TTC549 (cell line): ENCODE measurements at regions not wholly inside any gene's neighbourhood (a gene's known extent, or its start where the extent isn't known, plus 50 kb on each side); places are given as distances from the start of the nearest gene placed in this dataset.

Experiments
- FAIRE-seq: peaks from 2 replicates; lab custom pipeline; 2012; peaks lifted over from hg19 to GRCh38; lab: Jason Lieb, UNC

GRCh38 chr10:131692176-131692575, 208.6 kb upstream of the PPP2R2D start:
- FAIRE-seq, result no peak

- no peak for FAIRE-seq
Measured at GRCh38 chr10:131692686-131693334, 208.0 kb upstream of the PPP2R2D start.

GRCh38 chr10:131693766-131694165, 207.0 kb upstream of the PPP2R2D start:
- no peak for FAIRE-seq

DNA sequence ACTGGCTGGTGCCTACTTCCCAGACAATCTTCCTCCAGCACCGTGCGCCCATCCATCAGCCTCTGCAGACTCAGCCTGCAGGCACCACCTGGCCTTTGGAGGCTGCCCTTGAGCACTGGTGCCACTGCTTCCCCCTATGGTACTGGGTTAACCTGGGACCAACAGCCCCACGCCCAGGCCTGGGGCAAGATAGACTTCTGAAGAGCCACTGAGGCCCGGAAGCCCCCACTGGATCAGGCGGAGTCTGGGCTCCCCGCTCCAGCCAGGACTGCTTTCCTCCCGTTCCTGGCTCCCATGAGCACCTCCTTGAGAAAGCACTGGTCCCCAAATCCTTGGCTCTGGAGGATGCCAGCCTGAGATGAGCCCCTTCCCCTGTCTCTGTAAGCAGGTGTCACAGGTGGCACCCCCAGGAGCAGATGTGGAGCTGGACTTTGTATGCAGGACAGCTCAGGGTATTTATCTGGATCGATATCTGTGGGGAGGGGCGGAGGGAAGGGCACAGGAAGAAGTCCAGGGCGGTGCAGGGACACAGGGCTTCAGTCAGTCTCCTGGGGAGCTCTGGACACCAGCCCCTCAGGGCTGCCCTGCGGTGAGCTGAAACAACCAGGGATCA, 206.5 kb upstream of the PPP2R2D start:
- no peak for FAIRE-seq

DNA sequence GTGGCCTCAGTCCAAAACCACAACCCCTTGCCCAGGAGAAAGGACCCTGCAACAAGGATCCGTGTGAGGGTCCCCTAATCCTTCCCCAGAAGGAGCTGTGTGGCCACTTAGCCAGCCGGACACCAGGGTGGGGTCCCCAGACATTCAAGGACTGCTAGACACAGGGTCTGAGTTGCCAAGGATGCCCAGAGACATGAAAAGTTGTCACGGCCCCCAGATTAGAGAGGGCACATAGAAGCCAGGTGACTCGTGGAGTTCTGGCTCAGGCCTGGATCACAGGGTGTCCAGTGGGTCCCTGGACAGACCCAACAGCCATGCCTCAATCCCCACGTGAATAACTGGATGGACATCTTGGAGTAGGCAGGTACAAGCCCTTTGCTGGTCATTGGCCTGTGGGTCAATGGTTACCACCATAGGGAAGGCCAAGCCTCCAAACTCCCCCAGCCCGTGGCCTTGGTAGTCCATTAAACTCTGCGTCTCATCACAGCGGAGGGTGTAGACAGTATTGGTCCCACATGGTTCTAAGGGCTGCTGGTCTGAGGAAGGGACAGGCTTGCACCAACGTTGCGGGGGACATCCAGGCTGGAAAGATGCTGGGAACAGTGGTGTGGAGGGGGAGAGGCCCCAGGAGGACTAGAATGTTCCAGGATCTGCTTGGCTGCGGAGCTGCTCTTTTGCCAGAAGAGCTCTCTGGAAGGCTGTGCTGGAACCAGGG, 205.9 kb upstream of the PPP2R2D start:
- FAIRE-seq, result no peak

GRCh38 chr10:131695496-131696165, 205.2 kb upstream of the PPP2R2D start:
- FAIRE-seq, result no peak

DNA sequence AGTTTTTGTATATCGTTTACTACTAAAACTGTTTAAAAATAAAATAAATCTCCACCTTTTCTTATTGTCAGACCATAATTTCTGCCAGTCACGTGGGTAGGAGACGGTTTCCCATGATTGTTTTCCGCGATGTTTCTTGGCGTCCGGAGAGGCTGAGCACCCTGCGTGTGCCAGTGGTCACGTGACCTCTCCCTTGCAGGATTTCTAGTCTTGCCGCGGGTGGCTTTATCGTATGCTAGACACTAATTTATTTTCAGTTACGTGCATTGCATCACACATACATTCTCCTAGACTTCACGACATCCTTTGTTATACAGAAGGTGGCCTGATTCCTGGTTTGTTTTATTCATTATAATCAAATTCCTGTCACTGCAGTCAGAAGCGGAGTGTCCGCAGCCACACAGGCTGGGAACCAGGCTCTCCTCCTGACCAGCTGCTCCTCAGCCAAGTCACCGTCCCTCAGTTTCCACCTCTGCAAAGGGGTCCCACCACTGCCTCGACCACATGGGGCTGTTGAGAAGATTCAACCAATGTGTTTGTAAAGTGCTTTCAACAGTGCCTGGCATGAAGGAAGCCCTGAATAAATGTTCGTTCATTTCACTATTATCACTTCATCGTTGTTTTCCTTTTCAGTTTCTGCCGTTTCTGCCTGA, 203.2 kb upstream of the PPP2R2D start:
- no peak for FAIRE-seq

DNA sequence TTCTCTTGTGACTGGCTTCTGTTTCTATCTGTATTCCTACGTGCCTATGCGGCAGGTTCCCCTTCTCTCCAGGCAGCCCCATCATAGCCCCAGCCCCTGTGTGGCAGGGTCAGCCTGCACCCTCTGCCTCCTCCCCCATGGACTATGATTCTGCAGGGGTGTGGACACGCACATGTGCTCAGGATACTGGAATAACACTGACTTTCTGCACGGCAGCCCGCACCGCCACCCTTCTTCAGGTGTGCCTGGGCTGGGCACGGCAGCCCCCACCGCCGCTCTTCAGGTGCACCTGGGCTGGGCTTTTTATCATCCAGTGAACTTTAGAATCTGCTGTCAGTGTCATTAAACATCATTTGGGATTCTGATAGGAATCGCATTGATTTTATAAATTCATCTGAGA, 202.6 kb upstream of the PPP2R2D start:
- no peak for FAIRE-seq

DNA sequence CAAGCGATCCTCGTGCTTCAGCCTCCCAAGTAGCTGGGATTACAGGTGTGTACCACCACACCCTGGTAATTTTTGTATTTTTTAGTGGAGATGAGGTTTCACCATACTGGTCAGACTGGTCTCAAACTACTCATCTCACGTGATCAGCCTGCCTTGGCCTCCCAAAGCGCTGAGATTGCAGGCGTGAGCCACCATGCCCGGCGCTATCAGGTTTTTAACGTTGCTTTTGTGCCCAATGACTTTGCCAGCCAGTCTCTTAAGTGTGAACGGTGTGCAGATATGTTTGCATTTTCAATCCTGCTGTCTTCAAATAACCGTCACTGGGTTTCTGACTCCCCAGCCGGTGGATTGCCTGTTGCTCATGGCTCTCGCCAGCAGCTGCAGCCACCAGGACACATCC, 201.8 kb upstream of the PPP2R2D start:
- FAIRE-seq, result no peak

DNA sequence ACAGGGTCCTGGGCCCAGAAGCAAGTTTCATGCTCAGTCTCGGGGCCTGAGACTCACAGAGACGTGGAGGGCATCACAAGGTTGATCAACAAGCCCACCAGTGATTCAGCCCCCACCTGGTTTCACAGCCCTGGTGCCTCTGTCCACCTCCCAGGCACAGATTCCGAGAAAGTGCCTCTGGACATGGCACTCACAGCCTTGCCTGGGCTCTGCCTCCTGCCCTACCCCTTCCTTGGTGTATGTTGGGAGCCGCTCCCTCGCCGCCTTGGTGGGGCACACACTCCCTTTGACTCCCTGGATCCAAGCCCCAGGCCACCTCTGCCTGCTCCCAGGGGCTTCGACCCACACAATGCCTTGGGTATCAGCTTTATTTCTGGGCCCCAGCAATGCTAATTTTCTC, 200.8 kb upstream of the PPP2R2D start:
- no peak for FAIRE-seq

GRCh38 chr10:131700506-131700905, 200.3 kb upstream of the PPP2R2D start:
- FAIRE-seq, result no peak

GRCh38 chr10:131701131-131701947, 199.5 kb upstream of the PPP2R2D start:
- no peak for FAIRE-seq

DNA sequence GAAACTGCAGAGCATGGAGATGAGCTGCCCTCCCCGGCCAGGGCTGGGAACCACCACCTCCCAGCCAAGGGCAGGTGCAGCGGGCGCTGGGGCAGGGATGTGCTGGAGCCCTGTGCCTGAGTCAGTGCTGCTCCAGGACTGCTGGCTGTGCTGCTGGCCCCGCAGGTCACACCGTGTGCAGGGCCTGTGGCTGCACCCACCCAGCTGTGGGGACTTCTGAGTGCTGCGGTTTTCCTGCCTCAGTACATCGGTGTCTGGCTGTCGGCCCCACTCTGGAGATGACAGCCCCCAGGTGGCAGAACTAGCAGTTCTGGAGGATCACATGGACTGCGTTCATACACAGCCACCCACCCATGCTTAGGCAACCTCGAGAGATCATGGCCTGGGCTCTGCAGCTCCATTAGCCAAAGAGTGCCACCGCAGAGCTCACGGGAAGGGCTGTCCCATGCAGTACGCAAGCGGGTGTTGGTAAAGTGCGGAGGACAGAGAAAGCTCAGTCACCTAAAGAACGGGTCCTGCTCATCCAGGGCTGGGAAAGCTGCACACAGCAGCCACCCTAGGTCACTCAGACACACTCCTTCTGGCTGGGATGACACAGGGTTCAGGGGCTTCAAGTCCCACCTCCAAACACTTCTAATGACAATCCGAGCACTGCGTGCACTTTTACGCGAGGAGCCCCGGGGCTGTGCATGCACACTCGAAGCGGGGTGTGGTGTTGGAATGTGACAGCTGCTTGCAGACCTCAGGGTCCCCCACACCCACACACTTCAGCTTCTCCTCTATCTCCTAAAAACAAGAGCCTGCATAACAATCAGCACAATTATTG, 198.1 kb upstream of the PPP2R2D start:
- no peak for FAIRE-seq

GRCh38 chr10:131703541-131703940, 197.3 kb upstream of the PPP2R2D start:
- no peak for FAIRE-seq

DNA sequence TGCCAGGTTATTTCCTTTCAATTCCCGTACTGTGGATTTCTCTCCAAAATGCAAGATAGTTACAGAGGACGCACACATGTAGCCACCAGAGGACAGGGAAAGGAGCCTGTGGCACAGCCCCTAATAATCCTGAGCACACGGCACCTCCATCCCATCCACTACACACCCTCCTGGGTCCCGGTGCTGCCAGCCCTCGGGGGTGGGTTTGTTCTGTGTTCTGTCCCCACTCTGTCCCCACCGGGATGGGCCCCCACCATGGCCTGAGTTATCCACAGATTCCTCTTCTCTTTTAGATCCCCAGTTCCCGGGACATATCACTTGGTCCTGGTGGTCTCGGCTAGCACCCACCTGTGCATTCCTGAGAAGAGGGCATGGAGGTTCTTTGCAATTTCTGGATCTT, 196.9 kb upstream of the PPP2R2D start:
- no peak for FAIRE-seq

DNA sequence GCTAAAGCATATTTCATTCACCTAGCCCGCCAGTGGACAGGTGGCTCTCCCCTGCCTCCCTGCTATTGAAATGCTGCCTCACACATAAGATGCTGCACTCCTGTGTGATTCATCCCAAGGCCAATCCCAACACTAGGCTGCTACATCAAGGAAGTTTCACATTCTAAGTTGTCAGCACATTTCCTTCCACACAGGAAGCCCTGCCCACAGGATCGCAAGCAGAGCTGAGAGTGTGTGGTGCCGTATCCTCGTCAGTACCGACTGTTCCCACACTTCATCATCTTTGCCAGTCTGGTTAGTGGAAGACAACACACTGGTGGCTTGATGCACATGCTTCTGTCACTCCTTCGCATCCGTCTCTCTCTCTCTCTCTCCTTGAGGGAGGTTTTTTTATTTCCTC, 194.3 kb upstream of the PPP2R2D start:
- FAIRE-seq, result no peak

DNA sequence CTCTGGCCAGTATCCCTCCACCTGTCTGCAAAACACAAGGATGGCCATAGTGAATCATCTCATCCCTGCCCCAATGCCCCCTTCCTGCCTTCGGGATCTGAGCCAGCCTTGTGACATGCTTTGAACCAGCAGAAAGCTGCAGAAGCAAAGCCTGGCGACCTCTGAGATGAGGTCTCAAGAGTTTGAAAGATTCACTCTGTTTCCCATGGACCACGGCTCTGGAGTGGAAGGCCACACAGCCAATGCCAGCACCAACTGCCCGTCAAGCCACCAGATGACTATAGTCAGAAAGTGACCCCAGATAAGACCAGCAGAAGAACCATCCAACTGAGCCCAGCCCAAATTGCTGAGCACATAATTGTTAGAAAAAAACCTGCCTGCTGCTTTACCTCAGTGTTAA, 193.9 kb upstream of the PPP2R2D start:
- FAIRE-seq, result no peak

DNA sequence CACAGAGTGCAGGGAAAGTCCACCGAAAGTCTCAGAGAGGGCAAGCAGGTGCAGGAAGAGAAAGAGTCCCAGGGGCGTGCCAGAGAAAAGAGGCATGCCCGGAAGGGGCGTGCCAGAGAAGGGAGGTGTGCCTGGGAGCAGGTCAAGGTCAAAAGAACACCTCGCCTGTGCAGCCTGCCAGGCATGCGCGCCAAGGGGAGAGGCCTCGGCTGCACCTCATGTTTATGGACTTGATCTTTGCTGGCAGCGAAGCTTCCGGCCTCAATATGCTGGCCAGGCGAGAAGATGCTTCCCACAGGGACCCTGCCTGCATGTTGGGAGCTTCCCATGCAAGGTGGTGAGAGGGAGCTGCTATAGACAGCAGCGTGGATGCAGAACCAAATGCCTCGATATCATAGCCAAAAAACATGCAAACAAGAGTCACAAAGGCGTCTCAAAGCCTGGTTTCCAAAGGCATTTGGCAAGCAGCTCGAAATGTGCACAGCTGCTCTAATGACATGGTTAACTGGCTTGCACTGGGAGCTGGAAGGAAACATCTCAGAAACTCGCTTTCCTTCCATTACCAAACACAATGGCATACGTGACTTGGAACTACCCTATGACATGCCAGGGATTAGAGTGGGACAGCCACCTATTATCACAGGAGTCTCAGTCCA, 192.5 kb upstream of the PPP2R2D start:
- no peak for FAIRE-seq

- no peak for FAIRE-seq
Measured at GRCh38 chr10:131710142-131710861, 190.5 kb upstream of the PPP2R2D start.

GRCh38 chr10:131722121-131722520, 178.7 kb upstream of the PPP2R2D start:
- FAIRE-seq, result no peak
